Large intestine (tissue), 3 donors: ENCODE measurements at regions not wholly inside any gene's neighbourhood (a gene's known extent, or its start where the extent isn't known, plus 50 kb on each side); places are given as distances from the start of the nearest gene placed in this dataset.

ENCODE experiments used
- DNase-seq, 2 donors: peaks; one replicate each; pipeline versions ENCODE4 v3.0.0 to v3.0.0-alpha.2; 2013
- H3K27ac ChIP-seq: one replicate; pipeline ENCODE4 v1.5.1; 2013; ENCODE audit warnings: low read length
- H3K27me3 ChIP-seq: 2 replicates; pipeline ENCODE4 v1.6.1; 2013; ENCODE audit warnings: low read length; ENCODE audit not compliant: control insufficient read depth, insufficient read depth
- H3K36me3 ChIP-seq: 2 replicates; pipeline ENCODE4 v1.6.1; 2013; ENCODE audit warnings: low read length; ENCODE audit not compliant: control insufficient read depth, insufficient read depth
- H3K4me1 ChIP-seq: one replicate; pipeline ENCODE4 v1.6.1; 2013; ENCODE audit warnings: low read length; ENCODE audit not compliant: control insufficient read depth, insufficient read depth
- H3K4me3 ChIP-seq: one replicate; pipeline ENCODE4 v1.5.1; 2013; ENCODE audit warnings: low read length
- H3K9me3 ChIP-seq: one replicate; pipeline ENCODE4 v1.6.1; 2013; ENCODE audit warnings: mild to moderate bottlenecking, low read depth, low read length, moderate library complexity; ENCODE audit not compliant: control insufficient read depth
- WGBS: methylation state at CpG from one replicate; pipeline ENCODE4 v1.1.5; 2013; ENCODE audit warnings: low lambda C conversion rate; ENCODE audit not compliant: insufficient coverage; 5-methylcytosine and 5-hydroxymethylcytosine counted together

- DNase-seq: peak; percentile 48 to 59
Observed at GRCh38 chr12:63068857-63069442, 82.1 kb downstream of the AVPR1A start.

GRCh38 chr12:63066782-63067181 lies 84.2 kb downstream of the AVPR1A start:
- DNase-seq: no peak
- Histone ChIP-seq H3K9me3 (no peaks in the 10 kb centered on the region), H3K4me3 (no peak overlapping the region), H3K27me3 (no peaks in the 10 kb centered on the region), H3K36me3 (no peaks in the 10 kb centered on the region), H3K27ac (no peak overlapping the region), H3K4me1 (peaks cover 4% of the 10 kb centered on the region)
- no CpG with 5 or more reads among the region's 4 CpGs for WGBS

More at GRCh38 chr12:63068857-63069442, 82.1 kb downstream of the AVPR1A start:
- Histone ChIP-seq H3K27ac (no peak overlapping the region), H3K27me3 (no peaks in the 10 kb centered on the region), H3K9me3 (no peaks in the 10 kb centered on the region), H3K4me3 (no peak overlapping the region), H3K36me3 (no peaks in the 10 kb centered on the region), H3K4me1 (peaks cover 9% of the 10 kb centered on the region)
- no CpG with 5 or more reads among the region's 2 CpGs for WGBS

- Histone ChIP-seq H3K27me3 (no peaks in the 10 kb centered on the region), H3K27ac (no peak overlapping the region), H3K36me3 (no peaks in the 10 kb centered on the region), H3K4me3 (no peak overlapping the region), H3K4me1 (no peaks in the 10 kb centered on the region), H3K9me3 (no peaks in the 10 kb centered on the region)
- WGBS: no CpG with 5 or more reads among the region's 1 CpG
- DNase-seq: no peak
Observed at GRCh38 chr12:63066136-63066535, 84.9 kb downstream of the AVPR1A start.

GRCh38 chr12:63064080-63064479 lies 86.9 kb downstream of the AVPR1A start:
- no peak for DNase-seq
- Histone ChIP-seq H3K36me3 (no peaks in the 10 kb centered on the region), H3K4me1 (no peaks in the 10 kb centered on the region), H3K4me3 (no peak overlapping the region), H3K9me3 (no peaks in the 10 kb centered on the region), H3K27me3 (no peaks in the 10 kb centered on the region), H3K27ac (no peak overlapping the region)
- WGBS: no CpG with 5 or more reads among the region's 1 CpG

GRCh38 chr12:63056649-63057048 lies 94.4 kb downstream of the AVPR1A start:
- H3K9me3 ChIP-seq: no peaks in the 10 kb centered on the region
- no peak overlapping the region for H3K27ac ChIP-seq
- no peaks in the 10 kb centered on the region for H3K4me1 ChIP-seq
- H3K36me3 ChIP-seq: no peaks in the 10 kb centered on the region
- H3K4me3 ChIP-seq: no peak overlapping the region
- H3K27me3 ChIP-seq: no peaks in the 10 kb centered on the region
- no peak for DNase-seq

- Histone ChIP-seq H3K9me3 (no peaks in the 10 kb centered on the region), H3K36me3 (no peaks in the 10 kb centered on the region), H3K27me3 (no peaks in the 10 kb centered on the region), H3K27ac (no peak overlapping the region), H3K4me1 (no peaks in the 10 kb centered on the region), H3K4me3 (no peak overlapping the region)
- DNase-seq: no peak
Observed at GRCh38 chr12:63052696-63053095, 98.3 kb downstream of the AVPR1A start.

- Histone ChIP-seq H3K9me3 (no peaks in the 10 kb centered on the region), H3K36me3 (no peaks in the 10 kb centered on the region), H3K4me3 (no peak overlapping the region), H3K27me3 (no peaks in the 10 kb centered on the region), H3K4me1 (no peaks in the 10 kb centered on the region), H3K27ac (no peak overlapping the region)
- WGBS: 0% methylated on average over 1 of the region's 1 CpG
- no peak for DNase-seq
Observed at GRCh38 chr12:63047146-63047545, 103.9 kb downstream of the AVPR1A start.

- Histone ChIP-seq H3K27ac (no peak overlapping the region), H3K4me3 (no peak overlapping the region)
- no CpG with 5 or more reads among the region's 4 CpGs for WGBS
Observed at GRCh38 chr12:63045020-63045860, 105.8 kb downstream of the AVPR1A start.

GRCh38 chr12:63042646-63043045 lies 107.7 kb upstream of the PPM1H start:
- Histone ChIP-seq H3K4me1 (no peaks in the 10 kb centered on the region), H3K27me3 (no peaks in the 10 kb centered on the region), H3K9me3 (no peaks in the 10 kb centered on the region), H3K27ac (no peak overlapping the region), H3K36me3 (no peaks in the 10 kb centered on the region), H3K4me3 (no peak overlapping the region)
- no peak for DNase-seq
- 80% methylated on average over 1 of the region's 1 CpG for WGBS

More at GRCh38 chr12:63045020-63045860, 105.8 kb downstream of the AVPR1A start:
- Histone ChIP-seq H3K9me3 (no peaks in the 10 kb centered on the region), H3K4me1 (no peaks in the 10 kb centered on the region), H3K36me3 (no peaks in the 10 kb centered on the region), H3K27me3 (no peaks in the 10 kb centered on the region)
- no peak for DNase-seq

- DNase-seq: no peak
- H3K9me3 ChIP-seq: no peaks in the 10 kb centered on the region
- WGBS: no CpG with 5 or more reads among the region's 1 CpG
- H3K36me3 ChIP-seq: no peaks in the 10 kb centered on the region
- no peak overlapping the region for H3K4me3 ChIP-seq
- no peaks in the 10 kb centered on the region for H3K4me1 ChIP-seq
- no peaks in the 10 kb centered on the region for H3K27me3 ChIP-seq
- no peak overlapping the region for H3K27ac ChIP-seq
Observed at GRCh38 chr12:63041601-63042000, 106.7 kb upstream of the PPM1H start.
